HG03175 (cell line): ENCODE measurements at regions not wholly inside any gene's neighbourhood (a gene's known extent, or its start where the extent isn't known, plus 50 kb on each side); places are given as distances from the start of the nearest gene placed in this dataset.
"Not testable (repeated sequence)": the region's sequence is repeated elsewhere in the genome, so short reads cannot be mapped to it uniquely, and the experiment has no call there.

Experiments used
- ATAC-seq: cut with Tn5 transposase; IDR thresholded peaks from one replicate; pipeline ENCODE4 v1.9.1; 2021; ENCODE audit warnings: mild to moderate bottlenecking, moderate library complexity; ENCODE audit not compliant: unreplicated experiment

GRCh38 chr2:91497129-91498064, 2805.9 kb downstream of the RPIA start:
- not testable (repeated sequence) for ATAC-seq

DNA sequence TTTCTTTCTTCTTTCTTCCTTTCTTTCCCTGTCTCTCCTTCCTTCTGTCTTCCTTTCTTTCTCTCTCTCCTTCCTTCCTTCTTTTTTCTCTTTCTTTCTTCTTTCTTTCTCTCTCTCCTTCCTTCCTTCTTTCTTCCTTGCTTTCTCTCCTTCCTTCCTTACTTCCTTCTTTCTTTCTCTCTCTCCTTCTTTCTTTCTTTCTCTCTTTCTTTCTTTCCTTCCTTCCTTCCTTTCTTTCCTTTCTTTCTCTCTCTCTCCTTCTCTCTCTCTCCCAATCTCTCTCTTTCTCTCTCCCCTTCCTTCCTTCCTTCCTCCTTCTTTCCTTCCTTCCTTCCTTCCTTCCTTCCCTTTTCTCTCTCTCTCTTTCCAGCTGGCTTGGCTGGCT, 2806.6 kb downstream of the RPIA start:
- not testable (repeated sequence) for ATAC-seq

DNA sequence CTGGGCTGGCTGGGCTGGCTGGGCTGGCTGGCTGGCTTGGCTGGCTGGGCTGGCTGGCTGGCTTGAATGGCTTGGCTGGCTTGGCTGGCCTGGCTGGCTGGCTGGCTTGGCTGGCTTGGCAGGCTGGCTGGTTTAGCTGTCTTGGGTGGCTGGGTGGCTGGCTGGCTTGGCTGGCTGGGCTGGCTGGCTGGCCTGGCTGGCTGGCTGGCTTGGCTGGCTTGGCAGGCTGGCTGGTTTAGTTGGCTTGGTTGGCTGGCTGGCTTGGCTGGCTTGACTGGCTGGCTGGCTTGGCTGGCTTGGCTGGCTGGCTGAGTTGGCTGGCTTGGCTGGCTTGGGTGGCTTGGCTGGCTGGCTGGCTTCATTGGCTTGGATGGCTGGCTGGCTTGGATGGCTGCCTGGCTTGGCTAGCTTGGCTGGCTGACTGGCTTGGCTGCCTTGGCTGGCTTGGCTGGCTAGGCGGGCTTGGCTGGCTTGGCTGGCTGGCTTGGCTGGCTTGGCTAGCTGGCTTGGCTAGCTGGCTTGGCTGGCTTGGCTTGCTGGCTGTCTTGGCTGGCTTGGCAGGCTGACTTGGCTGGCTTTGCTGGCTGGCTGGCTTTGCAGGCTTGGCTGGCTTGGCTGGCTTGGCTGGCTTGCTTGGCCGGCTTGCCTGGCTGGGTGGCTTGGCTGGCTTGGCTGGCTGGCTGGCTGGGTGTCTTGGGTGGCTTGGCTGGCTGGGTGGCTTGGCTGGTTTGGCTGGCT, 2807.2 kb downstream of the RPIA start:
- not testable (repeated sequence) for ATAC-seq

DNA sequence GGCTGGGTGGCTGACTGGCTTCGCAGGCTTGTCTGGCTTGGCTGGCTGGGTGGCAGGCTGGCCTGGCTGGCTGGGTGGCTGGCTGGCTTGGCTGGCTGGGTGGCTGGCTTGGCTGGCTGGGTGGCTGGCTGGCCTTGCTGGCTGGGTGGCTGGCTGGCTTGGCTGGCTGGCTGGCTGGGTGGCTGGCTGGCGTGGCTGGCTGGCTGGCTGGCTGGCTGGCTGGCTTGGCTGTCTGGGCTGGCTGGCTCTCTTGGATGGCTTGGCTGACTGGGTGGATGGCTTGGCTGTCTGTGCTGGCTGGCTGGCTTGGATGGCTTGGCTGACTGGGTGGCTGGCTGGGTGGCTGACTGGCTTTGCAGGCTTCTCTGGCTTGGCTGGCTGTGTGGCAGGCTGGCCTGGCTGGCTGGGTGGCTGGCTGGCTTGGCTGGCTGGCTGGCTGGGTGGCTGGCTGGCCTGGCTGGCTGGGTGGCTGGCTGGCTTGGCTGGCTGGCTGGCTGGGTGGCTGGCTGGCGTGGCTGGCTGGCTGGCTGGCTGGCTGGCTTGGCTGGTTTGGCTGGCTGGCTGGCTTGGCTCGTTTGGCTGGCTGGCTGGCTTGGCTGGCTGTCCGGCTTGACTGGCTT, 2808.1 kb downstream of the RPIA start:
- not testable (repeated sequence) for ATAC-seq

DNA sequence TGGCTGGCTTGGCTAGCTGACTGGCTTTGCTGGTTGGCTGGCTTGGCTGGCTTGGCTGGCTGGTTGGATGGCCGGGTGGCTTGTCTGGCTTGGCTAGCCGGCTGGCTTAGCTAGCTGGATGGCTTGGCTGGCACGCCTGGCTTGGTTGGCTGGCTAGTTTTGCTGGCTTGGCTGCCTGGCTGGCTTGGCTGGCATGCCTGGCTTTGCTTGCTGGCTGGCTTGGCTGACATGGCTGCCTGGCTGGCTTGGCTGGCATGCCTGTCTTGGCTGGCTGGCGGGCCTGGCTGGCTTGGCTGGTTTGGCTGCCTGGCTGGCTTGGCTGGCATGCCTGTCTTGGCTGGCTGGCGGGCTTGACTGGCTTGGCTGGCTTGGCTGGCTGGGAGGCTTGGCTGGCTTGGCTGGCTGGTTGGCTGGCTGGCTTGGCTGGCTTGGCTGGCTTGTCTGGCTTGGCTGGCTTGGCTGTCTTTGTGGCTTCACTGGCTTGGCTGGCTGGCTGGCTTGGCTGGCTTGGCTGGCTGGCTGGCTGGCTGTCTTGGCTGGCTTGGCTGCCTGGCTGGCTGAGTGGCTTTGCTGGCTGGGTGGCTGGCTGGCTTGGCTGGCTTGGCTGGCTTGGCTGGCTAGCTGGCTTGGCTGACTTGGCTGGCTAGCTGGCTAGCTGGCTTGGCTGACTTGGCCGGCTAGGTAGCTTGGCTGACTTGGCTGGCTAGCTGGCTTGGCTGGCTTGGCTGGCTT, 2808.9 kb downstream of the RPIA start:
- ATAC-seq, result not testable (repeated sequence)

GRCh38 chr2:91500978-91501310, 2809.5 kb downstream of the RPIA start:
- not testable (repeated sequence) for ATAC-seq

GRCh38 chr2:91501481-91502080, 2810.1 kb downstream of the RPIA start:
- ATAC-seq, result not testable (repeated sequence)

- ATAC-seq, result not testable (repeated sequence)
Measured at GRCh38 chr2:91503572-91503958, 2812.1 kb downstream of the RPIA start.

DNA sequence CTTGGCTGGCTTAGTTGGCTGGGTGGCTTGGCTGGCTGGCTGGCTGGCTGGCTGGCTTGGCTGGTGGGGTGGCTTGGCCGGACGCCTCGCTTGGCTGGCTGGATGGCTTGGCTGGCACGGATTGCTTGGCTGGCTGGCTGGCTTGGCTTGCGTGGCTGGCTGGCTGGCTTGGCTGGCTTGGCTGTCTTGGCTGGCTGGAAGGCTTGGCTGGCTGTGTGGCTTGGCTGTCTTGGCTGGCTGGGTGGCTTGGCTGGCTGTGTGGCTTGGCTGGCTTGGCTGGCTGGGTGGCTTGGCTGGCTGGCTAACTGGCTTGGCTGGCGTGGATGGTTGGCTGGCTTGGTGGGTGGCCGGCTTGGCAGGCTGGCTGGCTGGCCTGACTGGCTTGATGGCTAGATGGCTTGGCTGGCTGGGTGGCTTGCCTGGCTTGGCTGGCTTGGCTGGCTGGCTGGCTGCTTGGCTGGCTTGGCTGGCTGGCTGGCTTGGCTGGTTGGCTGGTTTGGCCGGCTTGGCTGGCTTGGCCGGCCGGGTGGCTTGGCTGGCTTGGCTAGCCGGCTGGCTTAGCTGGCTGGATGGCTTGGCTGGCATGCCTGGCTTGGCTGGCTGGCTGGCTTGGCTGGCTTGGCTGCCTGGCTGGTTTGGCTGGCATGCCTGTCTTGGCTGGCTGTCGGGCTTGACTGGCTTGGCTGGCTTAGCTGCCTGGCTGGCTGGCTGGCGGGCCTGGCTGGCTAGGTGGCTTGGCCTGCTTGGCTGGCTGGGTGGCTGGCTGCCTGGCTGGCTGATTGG, 2812.7 kb downstream of the RPIA start:
- not testable (repeated sequence) for ATAC-seq

DNA sequence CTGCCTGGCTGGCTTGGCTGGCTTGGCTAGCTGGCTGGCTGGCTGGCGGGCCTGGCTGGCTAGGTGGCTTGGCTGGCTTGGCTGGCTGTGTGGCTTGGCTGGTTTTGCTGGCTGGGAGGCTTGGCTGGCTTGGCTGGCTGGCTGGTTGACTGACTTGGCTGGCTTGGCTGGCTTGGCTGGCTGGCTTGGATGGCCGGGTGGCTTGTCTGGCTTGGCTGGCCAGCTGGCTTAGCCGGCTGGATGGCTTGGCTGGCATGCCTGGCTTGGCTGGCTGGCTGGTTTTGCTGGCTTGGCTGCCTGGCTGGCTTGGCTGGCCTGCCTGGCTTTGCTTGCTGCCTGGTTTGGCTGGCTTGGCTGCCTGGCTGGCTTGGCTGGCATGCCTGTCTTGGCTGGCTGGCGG, 2817.3 kb downstream of the RPIA start:
- ATAC-seq, result not testable (repeated sequence)

GRCh38 chr2:91509276-91509675, 2817.8 kb downstream of the RPIA start:
- not testable (repeated sequence) for ATAC-seq

GRCh38 chr2:91511166-91511565, 2819.7 kb downstream of the RPIA start:
- not testable (repeated sequence) for ATAC-seq

GRCh38 chr2:91515966-91516365, 2824.5 kb downstream of the RPIA start:
- not testable (repeated sequence) for ATAC-seq

GRCh38 chr2:91516669-91517068, 2825.2 kb downstream of the RPIA start:
- ATAC-seq, result not testable (repeated sequence)

DNA sequence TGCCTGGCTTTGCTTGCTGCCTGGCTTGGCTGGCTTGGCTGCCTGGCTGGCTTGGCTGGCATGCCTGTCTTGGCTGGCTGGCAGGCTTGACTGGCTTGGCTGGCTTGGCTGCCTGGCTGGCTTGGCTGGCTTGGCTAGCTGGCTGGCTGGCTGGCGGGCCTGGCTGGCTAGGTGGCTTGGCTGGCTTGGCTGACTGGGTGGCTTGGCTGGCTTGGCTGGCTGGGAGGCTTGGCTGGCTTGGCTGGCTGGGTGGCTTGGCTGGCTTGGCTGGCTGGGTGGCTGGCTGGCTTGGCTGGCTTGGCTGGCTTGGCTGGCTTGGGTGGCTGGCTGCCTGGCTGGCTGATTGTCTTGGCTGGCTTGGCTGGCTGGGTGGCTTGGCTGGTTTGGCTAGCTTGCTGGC, 2826.4 kb downstream of the RPIA start:
- not testable (repeated sequence) for ATAC-seq

GRCh38 chr2:91518361-91518981, 2827.0 kb downstream of the RPIA start:
- ATAC-seq, result not testable (repeated sequence)

- not testable (repeated sequence) for ATAC-seq
Measured at GRCh38 chr2:91519359-91519758, 2827.9 kb downstream of the RPIA start.

DNA sequence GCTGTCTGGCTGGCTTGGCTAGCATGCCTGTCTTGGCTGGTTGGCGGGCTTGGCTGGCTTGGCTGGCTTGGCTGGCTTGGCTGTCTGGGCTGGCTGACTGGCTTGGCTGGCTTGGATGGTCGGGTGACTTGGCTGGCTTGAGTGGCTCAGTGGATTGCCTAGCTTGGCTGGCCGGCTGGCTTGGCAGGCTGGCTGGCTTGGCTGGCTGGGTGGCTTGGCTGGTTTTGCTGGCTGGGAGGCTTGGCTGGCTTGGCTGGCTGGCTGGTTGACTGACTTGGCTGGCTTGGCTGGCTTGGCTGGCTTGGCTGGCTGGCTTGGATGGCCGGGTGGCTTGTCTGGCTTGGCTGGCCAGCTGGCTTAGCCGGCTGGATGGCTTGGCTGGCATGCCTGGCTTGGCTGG, 2828.4 kb downstream of the RPIA start:
- not testable (repeated sequence) for ATAC-seq

DNA sequence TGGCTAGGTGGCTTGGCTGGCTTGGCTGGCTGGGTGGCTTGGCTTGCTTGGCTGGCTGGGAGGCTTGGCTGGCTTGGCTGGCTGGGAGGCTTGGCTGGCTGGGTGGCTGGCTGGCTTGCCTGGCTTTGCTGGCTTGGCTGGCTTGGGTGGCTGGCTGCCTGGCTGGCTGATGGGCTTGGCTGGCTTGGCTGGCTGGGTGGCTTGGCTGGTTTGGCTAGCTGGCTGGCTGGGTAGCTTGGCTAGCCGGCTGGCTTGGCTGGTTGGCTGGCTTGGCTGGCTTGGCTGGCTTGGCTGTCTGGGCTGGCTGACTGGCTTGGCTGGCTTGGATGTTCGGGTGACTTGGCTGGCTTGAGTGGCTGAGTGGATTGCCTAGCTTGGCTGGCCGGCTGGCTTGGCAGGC, 2829.1 kb downstream of the RPIA start:
- not testable (repeated sequence) for ATAC-seq
